Left lung (tissue), 4 donors: ENCODE measurements at regions not wholly inside any gene's neighbourhood (a gene's known extent, or its start where the extent isn't known, plus 50 kb on each side); places are given as distances from the start of the nearest gene placed in this dataset.

Experiments used
- ATAC-seq: fragments of 200-7000 bp; cut with Tn5 transposase; one replicate; pipeline ENCODE4 v1.9.1; 2020; ENCODE audit warnings: moderate library complexity
- DNase-seq, 4 donors: peaks; one replicate each; pipeline ENCODE4 v3.0.0-alpha.2; 2013 to 2020
- H3K27ac ChIP-seq, 2 donors: fragments of 200-600 bp; sonication (generic) in 1 of 2; one replicate each; pipeline versions ENCODE4 v1.5.0 to v1.8.0; 2020 to 2021
- H3K27me3 ChIP-seq, 2 donors: fragments of 200-600 bp; sonication (generic) in 1 of 2; one replicate each; pipeline versions ENCODE4 v1.5.0 to v1.8.0; 2020 to 2021
- H3K36me3 ChIP-seq, 2 donors: fragments of 200-600 bp; sonication (generic) in 1 of 2; one replicate each; pipeline versions ENCODE4 v1.5.0 to v1.8.0; 2020 to 2021
- H3K4me1 ChIP-seq, 2 donors: fragments of 200-600 bp; one replicate each; pipeline ENCODE4 v1.8.0; 2021
- H3K4me3 ChIP-seq, 2 donors: fragments of 200-600 bp; sonication (generic) in 1 of 2; one replicate each; pipeline versions ENCODE4 v1.5.0 to v1.8.0; 2020 to 2021; ENCODE audit warnings: mild to moderate bottlenecking in 1 of 2
- H3K9me3 ChIP-seq, 2 donors: fragments of 200-600 bp; sonication (generic) in 1 of 2; one replicate each; pipeline versions ENCODE4 v1.5.0 to v1.8.0; 2020 to 2021
- CTCF ChIP-seq, 2 donors: fragments of 200-600 bp; sonication (generic) in 1 of 2; IDR thresholded peaks; one replicate each; pipeline versions ENCODE4 v1.5.0 to v1.8.0; 2021; ENCODE audit warnings: antibody characterized with exemption in 2 of 2
- intact Hi-C, 2 donors: fragments of 100-400 bp; cut with DNase I; formaldehyde crosslinking; loops; one replicate each; pipeline versions ENCODE4 v1.11.2 to v1.14.2; 2022
- donor health status: DM: no; HTN: yes; CAD: no.
- donor health status: DM: no; HTN: no; CAD: no.

GRCh38 chr2:240349133-240350005, 86.1 kb upstream of the GPC1 start:
- Histone ChIP-seq H3K36me3 (no peaks in the 10 kb centered on the region), H3K27ac (no peak overlapping the region), H3K9me3 (peaks cover 0 to 17% of the 10 kb centered on the region in 2 donors), H3K27me3 (peaks cover 0 to 21% of the 10 kb centered on the region in 2 donors), H3K4me3 (no peak overlapping the region), H3K4me1 (no peaks in the 10 kb centered on the region)
- TF ChIP-seq CTCF (IDR thresholded peaks at IDR 0.05): no peak
- peak in 1 of 4 donors; percentile 43 for DNase-seq
- ATAC-seq: no peak
- intact Hi-C loops: no loop called here

DNA sequence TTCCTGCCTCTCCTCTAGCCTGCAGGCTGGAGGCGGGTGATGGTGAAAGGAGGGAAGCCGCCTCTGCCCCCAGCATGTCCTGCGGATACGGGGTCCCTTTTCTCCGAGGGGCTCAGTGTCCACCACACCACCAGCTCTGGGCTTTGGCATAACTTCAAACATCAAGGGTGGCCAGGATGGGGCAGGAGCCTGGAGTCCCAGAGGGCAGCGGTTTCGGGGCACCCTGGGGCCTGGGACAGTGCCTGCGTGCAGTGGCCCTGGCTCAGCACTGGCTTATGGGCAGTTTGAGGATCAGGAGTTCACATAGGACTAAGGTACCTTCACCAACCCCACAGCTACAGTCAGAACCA, 85.5 kb upstream of the GPC1 start:
- H3K4me1 ChIP-seq: no peaks in the 10 kb centered on the region
- H3K36me3 ChIP-seq: no peaks in the 10 kb centered on the region
- H3K9me3 ChIP-seq: peaks cover 0 to 11% of the 10 kb centered on the region in 2 donors
- ATAC-seq (no peak), DNase-seq (peak in 1 of 4 donors; percentile 45)
- TF ChIP-seq CTCF (IDR thresholded peaks at IDR 0.05): no peak
- H3K4me3 ChIP-seq: no peak overlapping the region
- H3K27ac ChIP-seq: no peak overlapping the region
- H3K27me3 ChIP-seq: peaks cover 0 to 21% of the 10 kb centered on the region in 2 donors
- intact Hi-C loops: no loop called here

- Histone ChIP-seq H3K9me3 (peaks cover 0 to 4% of the 10 kb centered on the region in 2 donors), H3K4me1 (no peaks in the 10 kb centered on the region), H3K4me3 (no peak overlapping the region), H3K36me3 (no peaks in the 10 kb centered on the region), H3K27me3 (peaks cover 0 to 21% of the 10 kb centered on the region in 2 donors), H3K27ac (no peak overlapping the region)
- no peak for ATAC-seq
- intact Hi-C loops: no loop called here
- no peak for TF ChIP-seq CTCF (IDR thresholded peaks at IDR 0.05)
- peak in 1 of 4 donors; percentile 63 for DNase-seq
Measured at GRCh38 chr2:240350696-240351087, 84.8 kb upstream of the GPC1 start.

GRCh38 chr2:240351088-240351741, 84.2 kb upstream of the GPC1 start:
- Histone ChIP-seq H3K4me1 (no peaks in the 10 kb centered on the region), H3K4me3 (no peak overlapping the region), H3K27me3 (peaks cover 0 to 21% of the 10 kb centered on the region in 2 donors), H3K9me3 (no peaks in the 10 kb centered on the region), H3K27ac (no peak overlapping the region), H3K36me3 (no peaks in the 10 kb centered on the region)
- DNase-seq (peak in 2 of 4 donors; percentile 33 to 37), ATAC-seq (peak; percentile 18)
- TF ChIP-seq CTCF (IDR thresholded peaks at IDR 0.05): no peak
- intact Hi-C loops: no loop called here

DNA sequence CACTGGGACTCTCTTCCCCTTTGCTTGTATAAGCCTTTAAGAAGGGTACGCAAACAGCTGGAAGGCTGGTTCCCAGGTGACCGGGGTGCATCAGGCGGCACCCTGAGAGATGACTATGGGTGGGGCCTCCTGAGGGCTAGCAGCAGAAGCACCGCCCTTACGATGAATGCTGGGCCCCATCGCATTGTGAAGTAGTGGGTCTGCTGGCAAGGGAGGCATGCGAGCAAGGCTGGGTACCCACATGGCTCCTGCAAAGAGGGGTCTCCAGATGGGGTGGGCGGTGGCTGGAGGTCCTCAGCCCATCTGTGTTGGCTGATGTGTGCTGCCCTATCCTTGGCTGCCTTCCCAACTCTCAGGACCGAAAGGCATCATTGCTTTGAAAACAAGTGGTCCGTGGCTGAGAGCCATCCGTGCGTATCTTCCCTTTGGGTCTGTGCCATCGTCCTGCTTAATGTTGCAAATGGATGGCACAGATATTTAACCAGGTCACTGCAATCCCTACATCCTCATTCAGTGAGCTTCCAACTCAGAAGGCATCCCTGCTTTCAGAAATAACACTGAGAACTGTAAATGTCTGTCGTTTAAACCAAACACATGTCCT, 83.5 kb upstream of the GPC1 start:
- DNase-seq (peak in 1 of 4 donors; percentile 37), ATAC-seq (no peak)
- H3K36me3 ChIP-seq: no peaks in the 10 kb centered on the region
- no peak overlapping the region for H3K4me3 ChIP-seq
- H3K27ac ChIP-seq: no peak overlapping the region
- peaks cover 0 to 21% of the 10 kb centered on the region in 2 donors for H3K27me3 ChIP-seq
- intact Hi-C loops: no loop called here
- H3K9me3 ChIP-seq: no peaks in the 10 kb centered on the region
- no peak for TF ChIP-seq CTCF (IDR thresholded peaks at IDR 0.05)
- no peaks in the 10 kb centered on the region for H3K4me1 ChIP-seq
